ENCODE measurements at regions not wholly inside any gene's neighbourhood (a gene's known extent, or its start where the extent isn't known, plus 50 kb on each side); places are given as distances from the start of the nearest gene placed in this dataset.
"Not testable (repeated sequence)": the region's sequence is repeated elsewhere in the genome, so short reads cannot be mapped to it uniquely, and the experiment has no call there.

GRCh38 chr10:64142395-64142794 is 621.2 kb downstream of the REEP3 start:
- DNase-seq, result no peak

GRCh38 chr10:64148607-64149006 is 627.4 kb downstream of the REEP3 start:
- no peak for DNase-seq

- no peak for DNase-seq
Observed at GRCh38 chr10:64156166-64156565, 635.0 kb downstream of the REEP3 start.

GRCh38 chr10:64158551-64158950 is 637.4 kb downstream of the REEP3 start:
- DNase-seq, result no peak

- no peak for DNase-seq
Observed at GRCh38 chr10:64159910-64160872, 639.0 kb downstream of the REEP3 start.

GRCh38 chr10:64170791-64171190 is 649.6 kb downstream of the REEP3 start:
- DNase-seq, result no peak

- no peak for DNase-seq
Observed at GRCh38 chr10:64173826-64174225, 652.6 kb downstream of the REEP3 start.

- no peak for DNase-seq
Observed at GRCh38 chr10:64174666-64175255, 653.6 kb downstream of the REEP3 start.

GRCh38 chr10:64175271-64175962 is 654.2 kb downstream of the REEP3 start:
- DNase-seq, result no peak

GRCh38 chr10:64182671-64183070 is 661.5 kb downstream of the REEP3 start:
- DNase-seq, result no peak

- DNase-seq, result no peak
Observed at GRCh38 chr10:64191286-64191685, 670.1 kb downstream of the REEP3 start.

GRCh38 chr10:64196638-64197315 is 675.6 kb downstream of the REEP3 start:
- no peak for DNase-seq

- DNase-seq, result no peak
Observed at GRCh38 chr10:64201936-64202335, 680.7 kb downstream of the REEP3 start.

- DNase-seq, result not testable (repeated sequence)
Observed at GRCh38 chr10:64204504-64204903, 683.3 kb downstream of the REEP3 start.

GRCh38 chr10:64206409-64206808 is 685.2 kb downstream of the REEP3 start:
- no peak for DNase-seq

GRCh38 chr10:64209561-64209960 is 688.4 kb downstream of the REEP3 start:
- DNase-seq, result no peak

GRCh38 chr10:64210211-64210610 is 689.0 kb downstream of the REEP3 start:
- no peak for DNase-seq

GRCh38 chr10:64211466-64211865 is 690.3 kb downstream of the REEP3 start:
- DNase-seq, result no peak

- no peak for DNase-seq
Observed at GRCh38 chr10:64215088-64215487, 693.9 kb downstream of the REEP3 start.

GRCh38 chr10:64219271-64220025 is 698.2 kb downstream of the REEP3 start:
- no peak for DNase-seq

GRCh38 chr10:64234489-64234888 is 713.3 kb downstream of the REEP3 start:
- no peak for DNase-seq

GRCh38 chr10:64257704-64258103 is 736.5 kb downstream of the REEP3 start:
- DNase-seq, result no peak

All from Kasumi-1 (cell line).